ENCODE measurements at regions not wholly inside any gene's neighbourhood (a gene's known extent, or its start where the extent isn't known, plus 50 kb on each side); places are given as distances from the start of the nearest gene placed in this dataset.

GRCh38 chr13:103973740-103974139, 907.5 kb upstream of the SLC10A2 start:
- no peak overlapping the region for H3K4me3 ChIP-seq (ENCODE audit: low read depth, low read length)
- no peak for DNase-seq (ENCODE audit: low read depth)
- TF ChIP-seq CTCF (conservative IDR thresholded peaks at IDR 0.05; ENCODE audit: low read depth, low read length), result no peak

DNA sequence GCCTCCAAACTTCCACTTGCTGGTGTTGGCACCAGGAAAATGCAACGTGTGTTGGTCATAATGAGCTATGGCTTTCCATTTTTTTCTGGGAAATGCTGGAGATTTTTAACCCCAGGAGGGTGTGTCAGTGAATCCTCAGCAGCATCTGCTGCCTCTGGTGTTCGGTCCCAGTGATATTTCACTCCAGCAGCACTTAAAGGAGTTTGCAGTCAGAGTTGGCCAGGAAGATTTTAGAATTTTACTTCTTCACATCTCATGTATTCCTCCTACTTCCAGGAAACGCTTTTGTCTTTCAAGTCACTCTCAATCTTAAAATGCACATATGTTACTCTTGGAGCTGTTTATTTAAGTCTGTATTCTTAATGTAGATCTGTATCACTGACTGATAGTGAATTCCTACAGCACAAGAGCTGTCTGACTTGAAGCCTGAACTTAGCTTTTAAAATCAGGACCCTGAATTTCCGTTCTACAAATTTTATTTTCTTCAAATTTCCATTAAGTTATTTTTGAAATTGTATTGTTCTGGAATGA, 903.4 kb upstream of the SLC10A2 start:
- no peak for TF ChIP-seq CTCF (conservative IDR thresholded peaks at IDR 0.05; ENCODE audit: low read depth, low read length)
- no peak for DNase-seq (ENCODE audit: low read depth)
- H3K4me3 ChIP-seq (ENCODE audit: low read depth, low read length), result no peak overlapping the region

GRCh38 chr13:103965506-103966243, 899.5 kb upstream of the SLC10A2 start:
- no peak for DNase-seq (ENCODE audit: low read depth)
- H3K4me3 ChIP-seq (ENCODE audit: low read depth, low read length), result no peak overlapping the region
- no peak for TF ChIP-seq CTCF (conservative IDR thresholded peaks at IDR 0.05; ENCODE audit: low read depth, low read length)

- no peak for DNase-seq (ENCODE audit: low read depth)
- no peak for TF ChIP-seq CTCF (conservative IDR thresholded peaks at IDR 0.05; ENCODE audit: low read depth, low read length)
- H3K4me3 ChIP-seq (ENCODE audit: low read depth, low read length), result no peak overlapping the region
These were observed 895.6 kb upstream of the SLC10A2 start for GRCh38 chr13:103961784-103962183.

DNA sequence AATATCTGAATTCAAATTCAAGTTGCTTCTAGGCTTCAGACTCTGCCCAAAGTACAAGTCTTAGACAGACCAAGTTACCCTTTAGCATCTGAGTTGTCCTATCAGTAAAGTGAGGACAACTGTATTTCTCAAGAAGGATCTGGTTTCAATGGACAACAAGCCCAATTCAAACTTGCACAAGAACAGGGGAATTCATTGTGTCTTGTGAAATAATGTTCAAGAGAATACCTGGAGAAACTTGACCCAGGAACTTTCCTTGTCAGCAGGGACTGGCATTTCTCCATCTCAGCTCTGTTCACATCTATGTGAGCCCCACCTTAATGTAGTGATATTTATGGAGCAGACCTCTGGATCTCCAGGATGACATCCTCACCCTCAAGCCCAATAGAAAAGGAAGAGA, 894.9 kb upstream of the SLC10A2 start:
- no peak overlapping the region for H3K4me3 ChIP-seq (ENCODE audit: low read depth, low read length)
- no peak for TF ChIP-seq CTCF (conservative IDR thresholded peaks at IDR 0.05; ENCODE audit: low read depth, low read length)
- DNase-seq (ENCODE audit: low read depth), result no peak

GRCh38 chr13:103960001-103960400, 893.8 kb upstream of the SLC10A2 start:
- no peak overlapping the region for H3K4me3 ChIP-seq (ENCODE audit: low read depth, low read length)
- DNase-seq (ENCODE audit: low read depth), result no peak
- TF ChIP-seq CTCF (conservative IDR thresholded peaks at IDR 0.05; ENCODE audit: low read depth, low read length), result no peak

DNA sequence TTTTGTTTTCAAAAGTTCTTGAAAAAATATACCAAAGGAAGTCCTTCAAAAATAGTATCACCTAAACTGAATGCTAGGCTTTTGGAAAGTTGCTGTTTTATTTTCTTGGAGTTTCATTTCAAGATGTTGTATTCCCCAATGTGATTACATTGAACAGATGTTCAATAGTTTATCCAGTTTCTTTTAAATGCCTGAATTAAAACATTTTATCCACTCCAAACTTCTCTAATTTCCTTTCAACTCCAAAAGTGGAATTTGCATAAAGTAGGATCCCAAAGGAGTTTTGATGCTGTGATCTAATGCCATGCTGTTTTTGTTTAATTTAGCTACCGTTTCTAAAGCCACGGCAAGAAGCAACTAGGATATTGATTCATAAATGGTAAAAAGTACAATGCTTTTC, 892.5 kb upstream of the SLC10A2 start:
- no peak for TF ChIP-seq CTCF (conservative IDR thresholded peaks at IDR 0.05; ENCODE audit: low read depth, low read length)
- no peak overlapping the region for H3K4me3 ChIP-seq (ENCODE audit: low read depth, low read length)

More for the DNA sequence above, 892.5 kb upstream of the SLC10A2 start:
- no peak for DNase-seq (ENCODE audit: low read depth)
